PC-3 (cell line): ENCODE measurements at regions not wholly inside any gene's neighbourhood (a gene's known extent, or its start where the extent isn't known, plus 50 kb on each side); places are given as distances from the start of the nearest gene placed in this dataset.
A peak's percentile ranks its signal among the peaks of the same experiment; 100 is the strongest.

ENCODE experiments used
- ATAC-seq: fragments of 200-7000 bp; cut with Tn5 transposase; 2 replicates; pipeline ENCODE4 v1.9.1; 2020; ENCODE audit warnings: mild to moderate bottlenecking, moderate library complexity
- BruUV-seq: library from RNA; stranded (reverse); fragments of 400-500 nt; replicated peaks from 2 replicates; lab custom pipeline; 2021; lab: Mats Ljungman, UMichigan
- CTCF ChIA-PET: fragments of 300-600 bp; sonication (Branson Sonifier 250); formaldehyde crosslinking; loops from one replicate; lab custom pipeline; 2022; ENCODE audit warnings: antibody characterized with exemption; lab: Charles Lee
- POLR2A ChIA-PET: fragments of 300-600 bp; sonication (Branson Sonifier 250); formaldehyde crosslinking; loops from one replicate; lab custom pipeline; 2022; ENCODE audit warnings: antibody characterized with exemption; ENCODE audit not compliant: unreplicated experiment; lab: Charles Lee
- DNase-seq: peaks from one replicate; pipeline ENCODE4 v3.0.0-alpha.2; 2015
- H2AFZ ChIP-seq: fragments of 300-600 bp; sonication (generic); 2 replicates; pipeline ENCODE4 v1.6.0; 2016; ENCODE audit warnings: antibody characterized with exemption, low read length
- H3F3A ChIP-seq: fragments of 300-600 bp; sonication (generic); one replicate; pipeline ENCODE4 v1.6.0; 2017; ENCODE audit warnings: antibody characterized with exemption, low read length, control low read depth, mild to moderate bottlenecking; ENCODE audit not compliant: unreplicated experiment
- H3K27ac ChIP-seq: fragments of 300-600 bp; sonication (generic); 2 replicates; pipeline ENCODE4 v1.5.1; 2016; ENCODE audit warnings: mild to moderate bottlenecking, low read length
- H3K27me3 ChIP-seq: fragments of 300-600 bp; sonication (generic); 2 replicates; pipeline ENCODE4 v1.6.1; 2016; ENCODE audit warnings: low read length, mixed read lengths
- H3K36me3 ChIP-seq: fragments of 300-600 bp; sonication (generic); 2 replicates; pipeline ENCODE4 v1.6.1; 2016; ENCODE audit warnings: low read depth, mixed run types, low read length, mixed read lengths
- H3K4me1 ChIP-seq: fragments of 300-600 bp; sonication (generic); 2 replicates; pipeline ENCODE4 v1.5.1; 2016; ENCODE audit warnings: low read length; ENCODE audit not compliant: insufficient read depth
- H3K4me2 ChIP-seq: fragments of 300-600 bp; sonication (generic); 2 replicates; pipeline ENCODE4 v1.6.0; 2016; ENCODE audit warnings: low read length
- H3K4me3 ChIP-seq: fragments of 300-600 bp; sonication (generic); 2 replicates; pipeline ENCODE4 v1.5.1; 2016; ENCODE audit warnings: mild to moderate bottlenecking, low read length, mixed read lengths
- H3K79me2 ChIP-seq: fragments of 300-600 bp; sonication (generic); 2 replicates; pipeline ENCODE4 v1.6.1; 2017; ENCODE audit warnings: low read length, mixed read lengths
- H3K9ac ChIP-seq: fragments of 300-600 bp; sonication (generic); 2 replicates; pipeline ENCODE4 v1.6.0; 2016; ENCODE audit warnings: mild to moderate bottlenecking, low read length
- H3K9me2 ChIP-seq: fragments of 300-600 bp; sonication (generic); replicated peaks from 2 replicates; pipeline ENCODE4 v1.6.1; 2016; ENCODE audit warnings: mixed run types, low read length, mixed read lengths
- H3K9me3 ChIP-seq: fragments of 300-600 bp; sonication (generic); 2 replicates; pipeline ENCODE4 v1.6.1; 2016; ENCODE audit warnings: low read length, mixed read lengths
- H4K20me1 ChIP-seq: fragments of 300-600 bp; sonication (generic); 2 replicates; pipeline ENCODE4 v1.6.1; 2016; ENCODE audit warnings: low read length, mixed read lengths
- CTCF ChIP-seq: fragments of 300-600 bp; sonication (generic); conservative IDR thresholded peaks from 2 replicates; pipeline ENCODE4 v1.5.1; 2017; ENCODE audit warnings: antibody characterized with exemption, low read depth, mild to moderate bottlenecking, low read length
- EZH2 ChIP-seq: fragments of 300-600 bp; sonication (generic); IDR thresholded peaks from one replicate; pipeline ENCODE4 v1.6.1; 2017; ENCODE audit warnings: antibody characterized with exemption, mild to moderate bottlenecking, low read length; ENCODE audit not compliant: unreplicated experiment
- EZH2phosphoT487 ChIP-seq: fragments of 300-600 bp; sonication (generic); IDR thresholded peaks from 2 replicates; pipeline ENCODE4 v1.6.1; 2018; ENCODE audit warnings: mild to moderate bottlenecking, antibody characterized with exemption, low read length, borderline replicate concordance
- intact Hi-C: fragments of 100-400 bp; cut with micrococcal nuclease; formaldehyde crosslinking; loops from 2 replicates; pipeline ENCODE4 v1.9.0; 2023

- H3K4me1 ChIP-seq, result no peaks in the 10 kb centered on the region
- TF ChIP-seq EZH2phosphoT487 (no peak), CTCF (no peak), EZH2 (no peak)
- H2AFZ ChIP-seq, result no peak overlapping the region
- no peak overlapping the region for H3K4me2 ChIP-seq
- ATAC-seq, result no peak
- DNase-seq, result no peak
- H3K27me3 ChIP-seq, result no peaks in the 10 kb centered on the region
- intact Hi-C loops, result no loop called here
- H3K9me3 ChIP-seq, result no peaks in the 10 kb centered on the region
- no peaks in the 10 kb centered on the region for H4K20me1 ChIP-seq
- H3K9ac ChIP-seq, result no peak overlapping the region
- no peaks in the 10 kb centered on the region for H3K79me2 ChIP-seq
- POLR2A ChIA-PET, result no interaction called here
- no peaks in the 10 kb centered on the region for H3K36me3 ChIP-seq
- H3K4me3 ChIP-seq, result no peak overlapping the region
- no peaks in the 10 kb centered on the region for H3F3A ChIP-seq
- BruUV-seq, result no TSS peak
- CTCF ChIA-PET, result no interaction called here
- no peak overlapping the region for H3K27ac ChIP-seq
- no peaks in the 10 kb centered on the region for H3K9me2 ChIP-seq
These were observed 492.3 kb downstream of the DIPK2A start for GRCh38 chr3:144463911-144464310.

- no peaks in the 10 kb centered on the region for H3K9me3 ChIP-seq
- DNase-seq (peak; percentile 5), ATAC-seq (no peak)
- H3F3A ChIP-seq, result no peaks in the 10 kb centered on the region
- BruUV-seq, result no TSS peak
- intact Hi-C loops, result no loop called here
- no peaks in the 10 kb centered on the region for H3K36me3 ChIP-seq
- no peak overlapping the region for H3K27ac ChIP-seq
- no peaks in the 10 kb centered on the region for H4K20me1 ChIP-seq
- no peaks in the 10 kb centered on the region for H3K27me3 ChIP-seq
- no peak overlapping the region for H3K9ac ChIP-seq
- no peaks in the 10 kb centered on the region for H3K79me2 ChIP-seq
- no peaks in the 10 kb centered on the region for H3K4me1 ChIP-seq
- CTCF ChIA-PET, result no interaction called here
- POLR2A ChIA-PET, result no interaction called here
- no peak overlapping the region for H3K4me3 ChIP-seq
- H2AFZ ChIP-seq, result no peak overlapping the region
- no peaks in the 10 kb centered on the region for H3K9me2 ChIP-seq
- TF ChIP-seq CTCF, result no peak
- no peak for TF ChIP-seq EZH2
- no peak for TF ChIP-seq EZH2phosphoT487
- H3K4me2 ChIP-seq, result no peak overlapping the region
These were observed 494.5 kb downstream of the DIPK2A start for GRCh38 chr3:144466114-144466513.

- Histone ChIP-seq H3K36me3 (no peaks in the 10 kb centered on the region), H3K27me3 (no peaks in the 10 kb centered on the region)
- no peak for DNase-seq
These were observed 494.9 kb downstream of the DIPK2A start for GRCh38 chr3:144466540-144466939.

More at GRCh38 chr3:144466540-144466939, 494.9 kb downstream of the DIPK2A start:
- Histone ChIP-seq H3K4me2 (no peak overlapping the region), H3K9ac (no peak overlapping the region), H3K9me2 (no peaks in the 10 kb centered on the region), H2AFZ (no peak overlapping the region), H4K20me1 (no peaks in the 10 kb centered on the region), H3K9me3 (no peaks in the 10 kb centered on the region), H3K27ac (no peak overlapping the region), H3K4me1 (no peaks in the 10 kb centered on the region), H3K79me2 (no peaks in the 10 kb centered on the region), H3K4me3 (no peak overlapping the region), H3F3A (no peaks in the 10 kb centered on the region)
- intact Hi-C loops, result no loop called here
- CTCF ChIA-PET, result no interaction called here
- no TSS peak for BruUV-seq
- no peak for ATAC-seq
- TF ChIP-seq EZH2 (no peak), CTCF (no peak), EZH2phosphoT487 (no peak)
- POLR2A ChIA-PET, result no interaction called here
